CMK (cell line): ENCODE measurements at regions not wholly inside any gene's neighbourhood (a gene's known extent, or its start where the extent isn't known, plus 50 kb on each side); places are given as distances from the start of the nearest gene placed in this dataset.

Experiments
- DNase-seq: peaks from one replicate; pipeline ENCODE4 v3.0.0-alpha.2; 2010; ENCODE audit warnings: low read depth

DNA sequence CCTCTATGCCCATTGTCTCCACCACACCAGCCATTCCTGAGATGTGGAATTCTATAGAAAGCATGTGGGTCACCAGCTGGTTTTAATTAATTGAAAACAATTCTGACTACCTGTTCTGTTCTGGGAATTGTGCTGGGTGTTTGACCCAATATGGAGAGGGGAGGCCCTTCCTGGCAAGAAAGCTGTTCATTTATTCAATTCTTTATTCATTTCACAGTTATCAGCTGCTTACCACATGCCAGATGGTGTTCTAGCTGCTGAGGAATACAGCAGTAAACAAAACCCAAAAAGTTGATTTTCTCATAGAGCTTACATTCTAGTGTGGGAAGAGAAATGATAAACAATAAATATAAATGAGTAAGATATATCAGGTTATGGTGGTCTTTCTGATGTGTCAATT, 296.1 kb upstream of the RASGRP1 start:
- DNase-seq: no peak

DNA sequence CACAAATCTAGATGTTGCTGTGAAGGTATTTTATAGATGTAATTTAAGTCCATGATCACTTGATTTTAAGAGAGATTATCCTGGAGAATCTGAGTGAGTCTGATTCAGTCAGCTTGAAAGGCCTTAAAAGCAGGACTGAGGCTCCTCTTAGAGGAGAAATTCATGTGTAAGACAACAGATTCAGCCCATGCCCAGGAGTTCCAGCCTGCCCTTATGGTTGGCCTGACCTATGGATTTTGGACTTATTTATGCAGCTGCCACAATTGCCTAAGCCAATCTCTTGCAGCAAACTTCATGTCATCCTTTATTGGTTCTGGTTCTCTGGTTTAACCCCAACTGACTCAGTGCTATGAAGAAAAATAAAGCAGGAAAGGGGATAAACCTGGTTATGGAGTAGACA, 296.5 kb upstream of the RASGRP1 start:
- no peak for DNase-seq

DNA sequence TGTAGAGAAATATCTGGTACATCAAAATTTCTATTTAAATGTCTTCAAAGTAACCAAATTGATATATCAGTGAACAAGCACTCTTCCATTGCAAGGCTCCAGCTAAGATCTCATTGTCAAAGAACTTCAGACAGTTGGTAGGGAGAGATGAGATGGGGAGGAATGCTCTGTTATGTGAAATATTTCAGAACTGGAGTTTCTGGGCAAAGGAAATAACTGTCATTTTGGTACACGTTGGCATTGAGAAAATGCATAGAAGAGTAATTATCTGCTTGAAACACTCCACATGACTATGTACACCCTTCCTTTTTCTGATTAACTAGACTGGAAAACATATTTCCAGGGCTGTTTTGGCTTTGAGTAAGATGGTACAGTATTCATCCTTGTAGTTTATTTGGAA, 297.5 kb upstream of the RASGRP1 start:
- DNase-seq: no peak

DNA sequence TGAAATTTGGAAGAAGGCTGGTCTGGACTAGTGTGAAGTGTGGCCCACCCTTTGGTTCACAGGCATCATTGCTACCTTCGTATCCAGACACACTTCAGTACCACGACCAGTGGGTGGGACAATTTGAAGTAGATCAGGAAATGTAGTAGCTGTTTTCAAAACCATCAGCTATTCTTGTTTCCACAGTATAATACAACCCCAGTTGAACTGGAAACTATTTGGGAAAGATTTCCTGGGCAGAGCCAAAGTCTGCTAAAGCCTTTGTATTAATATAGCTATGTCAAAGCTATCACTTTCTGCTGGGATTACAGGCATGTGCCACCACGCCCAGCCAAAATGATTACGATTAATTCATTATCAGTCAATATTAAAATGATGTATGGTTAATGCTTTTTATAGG, 298.8 kb upstream of the RASGRP1 start:
- no peak for DNase-seq

DNA sequence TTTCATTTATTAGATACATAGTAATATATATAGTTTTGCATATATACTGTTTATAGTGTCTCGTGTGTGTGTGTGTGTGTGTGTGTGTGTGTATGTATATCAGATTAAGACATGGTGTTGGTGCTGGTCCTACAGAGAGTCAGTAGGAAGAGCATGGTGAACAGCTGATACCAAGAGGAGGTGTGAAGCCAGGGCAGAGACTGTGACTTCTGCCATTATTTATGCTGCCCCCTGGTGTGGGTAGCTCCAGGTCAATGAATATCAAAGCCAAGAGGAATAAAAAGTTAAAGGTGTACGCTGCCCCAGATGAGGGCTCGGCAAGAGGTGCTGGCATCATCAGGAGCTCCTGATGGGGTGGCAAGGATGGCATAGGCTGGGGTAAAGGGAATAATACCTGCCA, 299.5 kb upstream of the RASGRP1 start:
- no peak for DNase-seq

DNA sequence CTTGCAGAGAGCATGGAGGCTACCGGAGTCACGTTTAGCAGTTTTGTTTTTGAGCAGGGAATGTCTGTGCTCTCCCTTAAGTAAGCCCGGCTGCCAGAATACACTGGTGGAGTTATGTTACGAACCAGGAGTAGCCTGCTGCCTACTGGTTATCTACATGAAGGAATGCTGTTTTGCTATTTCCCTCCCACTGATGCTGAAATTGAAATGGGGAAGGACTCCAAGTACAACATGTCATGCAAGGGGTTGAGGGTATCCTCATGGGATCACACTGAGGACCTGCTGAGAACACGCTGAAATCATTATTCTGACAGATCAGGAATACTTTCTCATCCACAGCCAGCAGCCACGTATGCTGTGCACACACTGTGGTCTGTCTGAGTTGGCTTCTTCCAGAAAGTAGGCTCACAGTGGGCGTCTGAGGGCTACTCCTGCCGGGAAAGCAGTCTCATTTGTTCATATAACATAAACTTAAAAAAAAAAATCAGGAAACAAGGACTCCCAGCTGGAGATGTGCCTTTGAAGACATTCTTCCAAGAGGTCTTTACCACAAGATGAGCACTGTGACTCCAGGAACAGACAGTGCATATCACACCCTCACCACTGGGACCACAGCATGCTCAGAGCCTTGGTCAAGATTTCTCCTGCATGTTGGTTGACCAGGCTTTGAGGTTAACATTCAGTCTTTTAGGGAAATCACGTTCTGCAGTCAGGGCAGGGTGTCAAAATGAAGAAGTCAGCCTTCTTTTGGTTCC, 300.4 kb upstream of the RASGRP1 start:
- no peak for DNase-seq

DNA sequence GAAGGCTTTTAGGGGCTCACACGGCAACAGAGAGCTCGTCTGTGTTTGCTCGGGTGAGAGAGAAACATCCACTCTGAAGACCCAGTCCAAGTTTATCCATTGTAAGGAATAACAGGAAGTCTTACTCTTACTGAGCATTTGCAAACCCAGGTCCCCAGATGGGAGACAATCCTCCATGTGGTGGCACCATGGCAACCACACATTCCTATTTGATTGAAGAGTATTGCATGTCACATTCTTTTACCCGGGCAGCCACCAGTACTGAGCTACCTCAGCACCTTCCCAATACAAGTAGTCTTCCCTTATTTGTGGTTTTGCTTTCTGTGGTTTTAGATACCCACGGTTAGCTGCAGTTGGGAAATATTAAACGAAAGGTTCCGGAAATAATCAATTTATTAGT, 302.9 kb upstream of the RASGRP1 start:
- DNase-seq: no peak

DNA sequence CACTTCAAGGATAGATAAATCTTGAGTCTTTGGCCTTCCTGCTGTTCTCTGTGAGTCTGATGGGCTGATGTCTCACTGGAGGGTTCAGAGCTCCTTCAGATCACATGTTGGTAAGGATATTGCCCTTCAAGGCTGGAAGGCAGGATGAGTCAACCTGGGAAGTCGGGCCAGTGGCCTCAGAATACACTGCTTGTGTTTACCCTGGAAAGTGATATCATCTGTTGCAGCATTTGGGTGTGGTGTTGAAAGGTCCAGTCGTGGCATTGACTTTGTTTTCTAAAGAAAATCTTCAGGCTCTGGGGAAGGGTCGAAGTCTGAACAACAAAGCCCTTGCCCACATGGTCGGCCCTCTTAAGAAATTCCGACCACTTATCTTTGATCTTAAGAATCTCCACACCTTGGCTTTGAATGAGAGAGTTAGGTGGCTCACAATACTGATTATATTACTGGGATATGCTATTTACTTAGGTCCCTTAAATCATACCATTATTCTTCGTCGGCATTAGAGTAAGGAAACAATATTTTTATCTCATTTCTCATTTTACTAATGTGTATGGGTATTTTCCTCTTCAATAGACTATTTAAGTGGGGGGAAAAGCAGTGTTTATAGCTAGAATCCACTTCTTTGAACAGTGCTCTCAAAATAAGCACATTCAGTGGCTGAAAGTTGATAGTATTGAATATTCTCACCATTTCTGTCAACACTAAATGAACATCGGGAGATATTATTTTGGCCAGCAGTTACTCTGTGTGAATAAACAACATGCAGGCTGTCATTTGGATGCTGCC, 303.9 kb upstream of the RASGRP1 start:
- no peak for DNase-seq

DNA sequence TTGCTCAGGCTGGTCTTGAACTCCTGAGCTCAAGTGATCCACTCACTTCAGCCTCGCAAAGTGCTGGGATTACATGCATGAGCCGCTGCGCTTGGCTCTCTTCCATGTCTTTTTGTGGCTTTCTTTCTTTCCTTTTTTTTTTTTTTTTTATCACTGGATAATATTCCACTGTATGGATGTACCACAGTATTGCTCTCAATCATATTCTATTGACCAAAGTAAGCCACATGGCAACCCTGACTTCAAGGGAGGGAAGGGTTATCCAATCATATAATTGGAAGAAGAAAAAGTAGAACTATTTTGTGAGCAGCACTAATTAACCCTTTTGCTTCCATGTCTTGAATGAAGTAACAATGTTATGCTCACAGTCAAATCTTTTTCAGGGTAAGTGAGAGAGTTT, 307.0 kb upstream of the RASGRP1 start:
- no peak for DNase-seq

DNA sequence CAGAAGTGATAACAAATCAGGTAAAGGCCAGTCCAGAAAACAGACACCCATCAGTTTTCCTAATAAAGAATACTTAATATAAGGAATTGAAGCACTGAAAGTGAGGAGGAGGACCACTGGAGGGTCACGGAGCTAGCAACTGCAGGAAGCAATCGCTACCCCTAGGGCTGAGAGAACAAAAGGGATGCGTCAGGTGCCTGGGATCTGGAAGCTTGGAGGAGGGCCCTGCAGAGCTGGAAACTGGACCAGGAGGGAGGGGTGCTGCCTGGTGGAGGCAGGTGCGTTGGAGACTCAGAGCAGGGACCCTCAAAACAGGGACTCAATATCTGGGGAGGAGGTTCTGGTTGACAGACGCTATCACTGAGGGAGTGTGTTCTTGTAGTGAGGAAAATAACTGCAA, 308.1 kb upstream of the RASGRP1 start:
- DNase-seq: no peak

DNA sequence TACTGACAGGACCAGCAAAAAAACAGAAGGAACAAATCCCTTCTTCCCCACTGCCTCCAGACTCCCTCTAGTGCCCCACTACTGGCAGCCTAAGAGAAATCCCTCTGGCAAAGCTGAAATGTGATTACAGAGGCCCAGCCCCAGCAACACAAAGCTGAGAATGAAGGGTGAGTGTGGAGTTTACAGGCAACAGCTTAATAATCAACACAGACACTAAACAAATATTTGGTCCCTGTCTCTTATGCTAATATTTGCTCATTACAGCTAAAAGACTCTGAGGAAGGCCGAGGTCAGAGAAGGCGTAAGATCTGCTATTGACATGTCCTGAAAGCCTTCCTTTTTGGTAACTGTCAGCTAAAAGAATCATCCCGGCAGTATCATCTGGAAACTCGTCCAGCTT, 308.5 kb upstream of the RASGRP1 start:
- DNase-seq: no peak

DNA sequence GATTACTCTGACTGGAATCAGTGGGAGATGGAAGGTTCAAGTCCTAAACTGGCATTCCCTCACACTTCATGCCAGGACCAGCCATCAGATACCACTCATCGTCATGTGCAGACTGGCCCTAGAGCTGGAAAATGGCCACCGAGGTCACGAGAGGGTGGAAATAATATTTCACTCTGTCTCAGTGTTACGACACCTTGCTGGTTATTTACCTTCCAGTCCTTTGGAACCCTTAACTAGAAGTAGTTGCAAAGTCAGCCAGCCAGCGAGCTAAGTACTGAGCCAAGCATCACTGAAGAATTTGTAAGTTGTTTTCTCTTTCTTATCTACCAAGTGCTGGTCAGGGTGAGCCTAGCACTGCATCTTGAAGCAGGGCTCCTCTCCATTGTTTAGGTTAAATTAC, 309.9 kb upstream of the RASGRP1 start:
- DNase-seq: no peak

DNA sequence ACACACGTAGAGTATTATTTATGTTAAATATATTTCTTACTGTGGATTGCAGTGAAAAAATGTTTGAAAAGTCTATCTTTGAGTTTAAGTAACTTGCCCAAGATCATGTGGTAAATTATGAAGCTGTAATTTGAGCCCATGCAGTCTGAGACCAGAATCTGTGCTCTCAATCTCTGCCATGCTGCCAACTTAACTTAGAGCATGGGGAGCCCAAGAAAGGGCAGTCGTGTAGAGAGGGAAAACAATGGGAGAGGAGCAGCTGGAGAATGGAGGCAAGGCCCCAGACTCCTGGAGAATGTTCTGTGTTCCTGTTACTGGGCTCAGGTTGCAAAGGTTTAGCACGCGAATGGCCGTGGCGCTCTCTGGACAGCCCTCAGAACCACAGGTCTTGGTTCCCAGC, 311.6 kb upstream of the RASGRP1 start:
- DNase-seq: no peak

DNA sequence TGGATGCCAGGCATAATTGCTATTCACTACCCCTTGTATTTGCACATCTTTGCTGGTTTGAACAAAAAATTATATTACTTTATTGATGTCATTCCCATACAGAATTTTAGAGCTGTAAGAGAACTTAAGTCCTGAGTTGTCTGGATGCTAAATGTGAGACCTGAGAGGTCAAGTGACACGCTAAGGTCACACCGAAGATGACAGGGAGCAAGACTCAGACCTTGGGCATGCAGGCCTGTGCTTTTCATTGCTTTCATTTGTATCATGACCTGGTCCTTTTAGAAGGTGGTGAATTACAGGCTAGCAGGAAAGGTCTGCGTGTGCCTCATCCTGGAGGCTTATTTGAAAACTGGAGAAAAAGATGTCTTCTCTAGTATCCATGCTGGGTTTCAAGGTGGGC, 312.0 kb upstream of the RASGRP1 start:
- DNase-seq: no peak

DNA sequence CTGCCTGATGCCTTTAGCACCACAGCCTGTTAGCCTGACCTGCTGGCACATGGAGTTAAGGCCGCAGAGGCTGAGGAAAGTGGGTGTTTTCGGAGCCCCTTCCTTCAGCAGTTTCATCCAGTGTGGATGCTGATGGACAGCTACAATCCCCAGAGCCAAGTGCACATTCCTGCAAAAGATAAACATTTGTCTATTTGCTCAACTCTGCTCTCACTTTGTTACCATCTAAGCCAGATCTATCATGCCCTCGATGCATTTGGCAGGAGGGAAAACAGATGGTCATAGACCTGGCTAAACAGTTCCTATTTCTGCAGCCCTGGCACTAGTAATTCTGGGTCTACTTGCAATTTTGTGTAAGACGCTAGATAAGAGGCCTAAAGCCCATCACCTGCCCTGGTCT, 312.9 kb upstream of the RASGRP1 start:
- DNase-seq: no peak

DNA sequence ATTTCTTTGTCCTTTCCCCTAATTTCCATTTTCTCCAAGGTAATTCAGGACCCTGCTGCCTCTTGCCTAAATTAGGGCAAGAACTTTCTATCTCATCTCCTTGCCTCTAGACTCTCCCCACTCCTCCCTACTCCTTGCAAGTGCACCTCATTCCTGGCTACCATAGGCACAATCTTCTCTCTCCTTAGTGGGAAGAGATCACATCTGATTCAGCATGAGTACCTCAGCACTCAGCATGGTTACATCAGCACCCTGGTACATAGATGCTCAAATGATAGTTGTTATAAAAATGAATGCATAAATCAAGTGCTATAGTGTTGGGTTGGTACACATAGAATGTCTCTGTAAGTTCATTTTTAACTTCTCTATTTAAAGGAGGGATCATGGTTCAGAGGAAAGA, 313.4 kb upstream of the RASGRP1 start:
- DNase-seq: no peak

DNA sequence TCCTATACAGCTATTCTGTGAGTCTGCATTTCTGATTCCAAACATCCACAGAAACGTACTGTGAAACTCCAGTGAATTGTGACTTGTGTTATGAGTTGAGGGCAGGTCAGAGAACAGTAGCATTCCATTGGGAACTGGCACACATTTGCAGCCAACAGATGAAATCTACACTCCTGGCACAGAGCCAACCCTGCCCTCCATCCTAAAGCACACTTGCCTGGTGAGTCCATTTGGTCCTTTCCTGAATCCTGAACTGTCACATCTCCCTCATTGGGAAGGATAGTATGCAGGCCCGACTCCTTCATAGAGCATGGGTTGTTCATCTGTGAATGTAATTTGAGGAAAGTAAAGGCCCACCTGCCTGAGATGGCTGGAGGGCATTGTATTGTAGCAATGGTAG, 314.3 kb upstream of the RASGRP1 start:
- DNase-seq: no peak

DNA sequence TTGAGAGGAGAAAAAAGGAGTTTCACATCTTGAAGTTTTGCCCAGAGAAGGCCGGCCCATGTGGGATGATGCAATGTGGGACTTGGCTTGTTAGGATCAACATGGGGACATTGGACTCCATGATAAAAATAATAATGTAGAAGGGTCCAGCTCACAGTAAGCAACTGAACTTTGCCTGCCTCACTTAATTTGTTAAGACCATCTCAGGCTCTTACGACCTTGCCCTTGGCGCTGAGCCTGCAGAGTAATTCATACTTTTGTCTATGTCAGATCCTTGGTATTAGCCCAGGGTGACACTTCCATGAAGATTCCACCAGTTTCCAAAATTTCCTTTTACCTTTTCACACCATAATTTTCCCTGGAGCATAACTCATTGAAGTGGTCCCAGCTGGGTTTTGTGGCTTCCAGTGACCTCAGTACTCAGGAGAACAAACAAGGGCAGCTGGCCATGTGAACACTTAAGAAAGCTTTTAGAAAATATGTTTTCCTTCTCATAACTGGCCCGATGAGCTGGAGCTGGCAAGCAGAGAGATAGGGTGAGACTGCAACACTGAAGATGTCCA, 315.4 kb upstream of the RASGRP1 start:
- no peak for DNase-seq

DNA sequence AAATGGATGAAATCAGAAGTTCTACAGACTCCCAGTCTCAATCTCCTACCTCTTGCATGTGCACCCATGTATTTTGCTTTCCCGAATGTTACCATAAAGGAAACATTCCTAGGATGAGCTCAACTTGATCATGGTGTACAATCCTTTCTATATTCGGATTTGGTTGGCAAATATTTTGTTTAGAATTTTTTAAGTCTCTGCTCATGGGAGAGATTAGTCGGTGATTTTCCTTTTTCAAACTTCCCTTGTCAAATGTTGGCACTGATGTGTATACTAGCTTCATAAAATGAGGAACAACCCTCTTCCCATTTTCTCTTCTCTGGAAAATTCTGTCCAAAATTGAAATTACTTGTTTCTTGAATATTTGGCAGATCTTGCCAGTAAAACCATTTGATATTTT, 317.6 kb upstream of the RASGRP1 start:
- no peak for DNase-seq

DNA sequence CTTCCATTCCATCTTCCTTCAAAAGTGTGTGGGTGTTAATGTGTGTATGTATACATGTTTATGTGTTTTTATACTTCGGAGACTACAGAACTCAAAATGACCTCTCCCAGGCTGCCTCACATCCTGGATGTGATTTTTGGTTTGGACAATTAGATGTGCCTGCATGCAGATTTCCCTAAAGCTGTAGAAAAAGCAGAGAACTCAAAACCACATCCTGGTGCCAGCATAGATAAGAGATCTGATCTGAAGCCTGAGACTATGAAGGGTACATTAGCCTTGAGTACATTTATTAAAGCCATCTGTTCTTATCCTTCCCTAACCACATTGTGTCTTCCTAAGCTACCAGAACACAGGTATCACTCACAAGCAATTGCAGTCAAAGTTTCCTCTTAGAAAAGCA, 319.4 kb upstream of the RASGRP1 start:
- no peak for DNase-seq

DNA sequence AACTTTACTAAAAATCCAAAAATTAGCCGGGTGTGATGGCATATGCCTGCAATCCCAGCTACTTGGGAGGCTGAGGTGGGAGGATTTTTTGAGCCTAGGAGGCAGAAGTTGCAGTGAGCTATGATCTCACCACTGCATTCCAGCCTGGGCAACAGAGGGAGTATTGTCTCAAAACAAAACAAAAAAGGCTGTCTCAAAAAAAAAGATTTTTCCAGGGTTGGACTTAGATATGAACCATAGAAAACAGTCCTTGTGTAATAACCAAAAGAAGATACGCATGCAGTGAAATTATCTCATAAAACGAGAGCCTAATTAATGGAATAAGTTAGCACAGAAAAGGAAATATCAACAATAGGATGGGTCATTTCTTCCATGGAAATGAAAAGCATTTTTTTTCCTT, 320.4 kb upstream of the RASGRP1 start:
- no peak for DNase-seq

DNA sequence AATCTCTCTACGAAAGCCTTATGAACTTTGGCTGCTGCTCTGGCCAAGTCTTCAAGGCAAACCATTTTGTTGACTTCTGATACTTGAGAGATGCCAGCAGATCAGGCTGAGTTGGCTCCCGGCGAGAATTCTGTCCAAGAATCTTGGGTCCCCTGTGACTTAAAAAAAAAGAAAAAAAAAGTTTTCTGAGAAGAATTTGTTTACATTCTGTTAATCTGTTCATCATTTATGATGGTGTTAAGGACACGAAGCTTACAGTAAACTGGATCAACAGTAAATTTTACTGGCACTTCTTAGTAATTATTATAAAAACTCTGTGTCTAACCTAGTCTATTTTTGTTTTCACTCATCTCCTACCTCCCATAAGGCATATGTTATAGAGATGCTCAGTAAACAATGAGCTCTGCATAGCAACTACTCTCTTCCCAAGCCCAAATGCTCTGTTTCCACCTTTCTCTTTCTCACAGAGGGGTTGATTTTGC, 320.9 kb upstream of the RASGRP1 start:
- DNase-seq: no peak
